Endodermal cell (in vitro differentiated cells): ENCODE measurements at regions not wholly inside any gene's neighbourhood (a gene's known extent, or its start where the extent isn't known, plus 50 kb on each side); places are given as distances from the start of the nearest gene placed in this dataset.

ENCODE experiments used
- DNase-seq: peaks from one replicate; pipeline ENCODE4 v3.0.0-alpha.2; 2017
- H3K27ac ChIP-seq: 2 replicates; pipeline ENCODE4 v1.5.1; 2013; ENCODE audit warnings: mild to moderate bottlenecking, low read depth, low read length, moderate library complexity
- H3K27me3 ChIP-seq: 2 replicates; pipeline ENCODE4 v1.6.1; 2013; ENCODE audit warnings: mild to moderate bottlenecking, low read length, moderate library complexity; ENCODE audit not compliant: insufficient read depth, control insufficient read depth, poor library complexity, severe bottlenecking
- H3K36me3 ChIP-seq: 2 replicates; pipeline ENCODE4 v1.7.0; 2013; ENCODE audit warnings: mild to moderate bottlenecking, low read length, moderate library complexity; ENCODE audit not compliant: control insufficient read depth, insufficient read depth
- H3K4me1 ChIP-seq: one replicate; pipeline ENCODE4 v1.7.0; 2013; ENCODE audit warnings: low read length; ENCODE audit not compliant: control insufficient read depth, insufficient read depth
- H3K4me3 ChIP-seq: 2 replicates; pipeline ENCODE4 v1.5.1; 2013; ENCODE audit warnings: mild to moderate bottlenecking, low read length, moderate library complexity
- H3K9ac ChIP-seq: 2 replicates; pipeline ENCODE4 v1.6.1; 2013; ENCODE audit warnings: mild to moderate bottlenecking, low read length, moderate library complexity; ENCODE audit not compliant: poor library complexity, severe bottlenecking; ENCODE audit errors: extremely low read depth
- H3K9me3 ChIP-seq: 2 replicates; pipeline ENCODE4 v1.6.1; 2013; ENCODE audit warnings: mild to moderate bottlenecking, low read length, moderate library complexity; ENCODE audit not compliant: control insufficient read depth
- H3K27ac Mint-ChIP-seq: 2 replicates; pipeline ENCODE4 v1.8.0; 2020; ENCODE audit warnings: mixed read lengths
- H3K27me3 Mint-ChIP-seq: 2 replicates; pipeline ENCODE4 v1.8.0; 2021; ENCODE audit warnings: mild to moderate bottlenecking, mixed read lengths; ENCODE audit not compliant: insufficient read depth
- H3K36me3 Mint-ChIP-seq: 2 replicates; pipeline ENCODE4 v1.8.0; 2020; ENCODE audit warnings: low read depth, mixed read lengths
- H3K4me1 Mint-ChIP-seq: 2 replicates; pipeline ENCODE4 v1.8.0; 2020; ENCODE audit warnings: mixed read lengths
- H3K4me3 Mint-ChIP-seq: 2 replicates; pipeline ENCODE4 v1.8.0; 2020; ENCODE audit warnings: mild to moderate bottlenecking, moderate library complexity, mixed read lengths
- H3K9me3 Mint-ChIP-seq: 2 replicates; pipeline ENCODE4 v1.8.0; 2020; ENCODE audit warnings: mild to moderate bottlenecking, mixed read lengths
- WGBS, 2 experiments: methylation state at CpG; one replicate each; pipeline versions ENCODE4 v1.1.5 to v1.1.7; 2013; ENCODE audit warnings: missing lambda C conversion rate in 2 of 2, mixed read lengths in 1 of 2; ENCODE audit not compliant: insufficient coverage in 1 of 2, insufficient read length in 1 of 2; 5-methylcytosine and 5-hydroxymethylcytosine counted together
- TF ChIP-seq, protein P1 (sequence below): fragments of 200-600 bp; sonication (generic); conservative IDR thresholded peaks from 2 replicates; pipeline ENCODE4 v1.5.0; 2021; ENCODE audit warnings: antibody characterized with exemption, mild to moderate bottlenecking

DNA sequence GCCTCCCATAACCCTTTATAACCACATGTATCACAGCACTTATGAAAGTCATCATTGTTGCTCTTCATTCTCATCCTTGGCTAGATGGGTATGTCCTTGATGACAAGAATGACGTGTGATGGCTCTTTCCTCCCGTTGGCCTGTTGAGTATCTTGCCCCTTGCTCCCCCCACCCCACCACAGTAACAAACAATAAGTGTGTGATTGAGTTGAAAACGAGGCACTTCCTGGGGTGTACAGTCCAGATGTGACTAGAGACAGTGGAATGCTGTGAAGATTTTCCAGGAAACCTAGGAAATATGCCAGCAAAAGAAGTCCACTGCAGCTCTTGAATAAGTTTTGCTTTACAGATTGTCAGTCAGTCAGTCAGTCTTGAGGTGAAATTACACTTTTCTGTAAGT, 262.5 kb downstream of the ELAVL2 start:
- Mint-ChIP-seq H3K27ac (no peak overlapping the region), H3K36me3 (no peaks in the 10 kb centered on the region), H3K4me3 (no peak overlapping the region), H3K4me1 (no peaks in the 10 kb centered on the region), H3K9me3 (no peaks in the 10 kb centered on the region), H3K27me3 (no peaks in the 10 kb centered on the region)
- Histone ChIP-seq H3K9me3 (peaks cover under 1% of the 10 kb centered on the region), H3K27ac (no peak overlapping the region), H3K4me3 (no peak overlapping the region), H3K9ac (no peak overlapping the region), H3K27me3 (no peaks in the 10 kb centered on the region), H3K4me1 (no peaks in the 10 kb centered on the region), H3K36me3 (no peaks in the 10 kb centered on the region)
- TF ChIP-seq, protein P1, sequence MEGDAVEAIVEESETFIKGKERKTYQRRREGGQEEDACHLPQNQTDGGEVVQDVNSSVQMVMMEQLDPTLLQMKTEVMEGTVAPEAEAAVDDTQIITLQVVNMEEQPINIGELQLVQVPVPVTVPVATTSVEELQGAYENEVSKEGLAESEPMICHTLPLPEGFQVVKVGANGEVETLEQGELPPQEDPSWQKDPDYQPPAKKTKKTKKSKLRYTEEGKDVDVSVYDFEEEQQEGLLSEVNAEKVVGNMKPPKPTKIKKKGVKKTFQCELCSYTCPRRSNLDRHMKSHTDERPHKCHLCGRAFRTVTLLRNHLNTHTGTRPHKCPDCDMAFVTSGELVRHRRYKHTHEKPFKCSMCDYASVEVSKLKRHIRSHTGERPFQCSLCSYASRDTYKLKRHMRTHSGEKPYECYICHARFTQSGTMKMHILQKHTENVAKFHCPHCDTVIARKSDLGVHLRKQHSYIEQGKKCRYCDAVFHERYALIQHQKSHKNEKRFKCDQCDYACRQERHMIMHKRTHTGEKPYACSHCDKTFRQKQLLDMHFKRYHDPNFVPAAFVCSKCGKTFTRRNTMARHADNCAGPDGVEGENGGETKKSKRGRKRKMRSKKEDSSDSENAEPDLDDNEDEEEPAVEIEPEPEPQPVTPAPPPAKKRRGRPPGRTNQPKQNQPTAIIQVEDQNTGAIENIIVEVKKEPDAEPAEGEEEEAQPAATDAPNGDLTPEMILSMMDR = no peak
- 87% methylated on average over 3 of the region's 3 CpGs; no CpG with 5 or more reads in 1 of the 2 experiments for WGBS, 2 experiments
- DNase-seq = no peak

DNA sequence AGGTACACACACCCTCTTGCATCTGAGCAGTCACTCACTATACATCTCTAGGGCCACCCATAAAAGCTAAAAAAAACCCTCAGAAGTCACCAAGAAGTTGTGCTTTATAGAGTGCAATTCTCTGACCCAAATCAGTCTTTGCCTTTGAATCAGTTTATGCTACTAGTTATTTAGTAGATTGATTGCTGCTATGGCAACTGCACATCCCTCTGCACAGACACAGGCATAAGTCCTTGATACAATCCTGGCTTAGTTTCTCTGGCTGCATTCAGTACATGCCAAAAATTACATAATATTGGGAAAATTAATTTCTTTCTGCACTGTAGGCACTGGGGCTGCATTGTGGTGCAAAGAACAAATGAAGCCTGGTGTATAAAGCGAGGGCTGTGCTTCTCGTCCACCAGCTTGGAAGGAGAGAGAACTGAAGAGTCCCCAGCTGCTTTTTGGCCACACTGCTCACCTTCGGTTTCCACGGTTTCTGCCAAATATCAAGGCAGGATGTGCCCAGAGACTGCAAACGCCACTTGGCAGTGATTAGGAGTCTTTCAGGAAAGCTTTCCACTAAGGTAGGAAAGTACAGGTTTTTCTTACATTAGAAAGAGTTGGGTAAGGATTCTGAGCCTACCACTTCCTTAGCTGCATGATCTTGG, 258.4 kb downstream of the ELAVL2 start:
- no peaks in the 10 kb centered on the region for H3K27me3 Mint-ChIP-seq
- 92 to 94% methylated on average over 5 of the region's 5 CpGs for WGBS, 2 experiments
- no peaks in the 10 kb centered on the region for H3K4me1 ChIP-seq
- peaks cover 6% of the 10 kb centered on the region for H3K4me1 Mint-ChIP-seq
- H3K9me3 Mint-ChIP-seq = no peaks in the 10 kb centered on the region
- H3K9me3 ChIP-seq = no peaks in the 10 kb centered on the region
- no peaks in the 10 kb centered on the region for H3K36me3 Mint-ChIP-seq
- no peak for DNase-seq
- H3K27ac ChIP-seq = no peak overlapping the region
- no peak overlapping the region for H3K27ac Mint-ChIP-seq
- TF ChIP-seq, protein P1 = no peak
- H3K4me3 Mint-ChIP-seq = no peak overlapping the region
- no peaks in the 10 kb centered on the region for H3K36me3 ChIP-seq
- H3K4me3 ChIP-seq = no peak overlapping the region
- H3K9ac ChIP-seq = no peak overlapping the region
- H3K27me3 ChIP-seq = no peaks in the 10 kb centered on the region

DNA sequence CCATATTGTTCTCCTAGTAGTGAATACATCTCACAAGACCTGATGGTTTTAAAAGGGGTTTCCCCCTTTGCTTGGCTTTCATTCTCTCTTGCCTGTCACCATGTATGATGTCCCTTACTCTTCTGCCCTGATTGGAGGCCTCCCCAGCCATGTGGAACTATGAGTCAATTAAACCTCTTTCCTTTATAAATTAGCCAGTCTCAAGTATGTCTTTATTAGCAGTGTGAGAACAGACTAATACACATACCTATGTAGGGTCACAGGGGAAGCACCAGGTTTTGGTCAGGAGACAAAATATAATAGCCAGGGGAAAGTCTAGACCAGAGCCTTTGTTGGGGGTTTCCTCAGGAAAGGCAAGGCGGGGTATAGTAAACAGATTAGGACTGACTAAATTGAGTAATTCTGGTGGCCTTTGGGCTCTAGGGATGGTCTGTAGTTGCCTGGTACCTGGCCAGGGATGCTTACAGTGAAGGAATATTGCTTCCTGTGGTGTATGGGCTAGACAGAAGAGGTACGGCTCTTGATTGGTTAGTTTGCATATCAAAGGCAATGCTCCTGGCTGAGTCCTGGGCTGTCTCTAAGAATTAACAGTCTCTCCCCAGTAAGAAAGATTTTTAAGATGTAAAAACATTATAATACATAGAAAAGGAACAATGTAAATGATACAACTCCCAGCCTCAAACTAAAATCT, 254.5 kb downstream of the ELAVL2 start:
- Mint-ChIP-seq H3K36me3 (no peaks in the 10 kb centered on the region), H3K9me3 (no peaks in the 10 kb centered on the region), H3K4me1 (peaks cover 8% of the 10 kb centered on the region), H3K27ac (no peak overlapping the region), H3K4me3 (no peak overlapping the region), H3K27me3 (no peaks in the 10 kb centered on the region)
- Histone ChIP-seq H3K27ac (no peak overlapping the region), H3K4me3 (no peak overlapping the region), H3K9me3 (no peaks in the 10 kb centered on the region), H3K4me1 (no peaks in the 10 kb centered on the region), H3K9ac (no peak overlapping the region), H3K36me3 (no peaks in the 10 kb centered on the region), H3K27me3 (no peaks in the 10 kb centered on the region)
- DNase-seq = no peak
- 98 to 100% methylated on average over 1 to 2 of the region's 2 CpGs for WGBS, 2 experiments
- TF ChIP-seq, protein P1 = no peak
